22Rv1 (cell line): ENCODE measurements at regions not wholly inside any gene's neighbourhood (a gene's known extent, or its start where the extent isn't known, plus 50 kb on each side); places are given as distances from the start of the nearest gene placed in this dataset.

Experiments used
- H3K27ac ChIP-seq: fragments of 450-650 bp; 2 replicates; pipeline ENCODE4 v1.5.1; 2017
- ZFX ChIP-seq: fragments of 450-650 bp; IDR thresholded peaks from 2 replicates; pipeline ENCODE4 v1.6.1; 2017; ENCODE audit warnings: antibody characterized with exemption, borderline replicate concordance
- TF ChIP-seq, protein P1 (sequence below): fragments of 450-650 bp; IDR thresholded peaks from 2 replicates; pipeline ENCODE4 v1.5.1; 2017; ENCODE audit warnings: mild to moderate bottlenecking

- TF ChIP-seq, protein P1, sequence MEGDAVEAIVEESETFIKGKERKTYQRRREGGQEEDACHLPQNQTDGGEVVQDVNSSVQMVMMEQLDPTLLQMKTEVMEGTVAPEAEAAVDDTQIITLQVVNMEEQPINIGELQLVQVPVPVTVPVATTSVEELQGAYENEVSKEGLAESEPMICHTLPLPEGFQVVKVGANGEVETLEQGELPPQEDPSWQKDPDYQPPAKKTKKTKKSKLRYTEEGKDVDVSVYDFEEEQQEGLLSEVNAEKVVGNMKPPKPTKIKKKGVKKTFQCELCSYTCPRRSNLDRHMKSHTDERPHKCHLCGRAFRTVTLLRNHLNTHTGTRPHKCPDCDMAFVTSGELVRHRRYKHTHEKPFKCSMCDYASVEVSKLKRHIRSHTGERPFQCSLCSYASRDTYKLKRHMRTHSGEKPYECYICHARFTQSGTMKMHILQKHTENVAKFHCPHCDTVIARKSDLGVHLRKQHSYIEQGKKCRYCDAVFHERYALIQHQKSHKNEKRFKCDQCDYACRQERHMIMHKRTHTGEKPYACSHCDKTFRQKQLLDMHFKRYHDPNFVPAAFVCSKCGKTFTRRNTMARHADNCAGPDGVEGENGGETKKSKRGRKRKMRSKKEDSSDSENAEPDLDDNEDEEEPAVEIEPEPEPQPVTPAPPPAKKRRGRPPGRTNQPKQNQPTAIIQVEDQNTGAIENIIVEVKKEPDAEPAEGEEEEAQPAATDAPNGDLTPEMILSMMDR: no peak
- TF ChIP-seq ZFX: no peak
- H3K27ac ChIP-seq: no peak overlapping the region
These were observed 54.0 kb upstream of the GALNT17 start for GRCh38 chr7:71077743-71078476.
